H9 (cell line): ENCODE measurements at regions not wholly inside any gene's neighbourhood (a gene's known extent, or its start where the extent isn't known, plus 50 kb on each side); places are given as distances from the start of the nearest gene placed in this dataset.

Source experiments
- DNase-seq: peaks from one replicate; pipeline ENCODE4 v3.0.0-alpha.2; 2017
- H2AFZ ChIP-seq: one replicate; pipeline ENCODE4 v1.6.1; 2013; ENCODE audit warnings: mild to moderate bottlenecking, low read length, control low read depth, moderate library complexity
- H2AK5ac ChIP-seq: 2 replicates; pipeline ENCODE4 v1.6.1; 2013; ENCODE audit warnings: low read length, control low read depth, mixed read lengths; ENCODE audit not compliant: insufficient read length
- H2BK120ac ChIP-seq: one replicate; pipeline ENCODE4 v1.6.1; 2013; ENCODE audit warnings: low read depth, mild to moderate bottlenecking, low read length, control low read depth, inconsistent platforms; ENCODE audit not compliant: poor library complexity, severe bottlenecking
- H2BK12ac ChIP-seq: 2 replicates; pipeline ENCODE4 v1.6.1; 2013; ENCODE audit warnings: low read length, control low read depth, mixed read lengths, low read depth; ENCODE audit not compliant: insufficient read length
- H2BK15ac ChIP-seq: 2 replicates; pipeline ENCODE4 v1.6.1; 2013; ENCODE audit warnings: low read depth, low read length, control low read depth
- H2BK20ac ChIP-seq: one replicate; pipeline ENCODE4 v1.6.1; 2013; ENCODE audit warnings: low read depth, mild to moderate bottlenecking, low read length, control low read depth, inconsistent platforms; ENCODE audit not compliant: poor library complexity, severe bottlenecking
- H2BK5ac ChIP-seq: 2 replicates; pipeline ENCODE4 v1.6.1; 2013; ENCODE audit warnings: low read length, control low read depth, mixed read lengths; ENCODE audit not compliant: insufficient read length
- H3K14ac ChIP-seq: 2 replicates; pipeline ENCODE4 v1.6.1; 2013; ENCODE audit warnings: low read length, control low read depth; ENCODE audit not compliant: insufficient read depth
- H3K18ac ChIP-seq: 2 replicates; pipeline ENCODE4 v1.6.1; 2013; ENCODE audit warnings: low read depth, mild to moderate bottlenecking, mixed read lengths, low read length, control low read depth; ENCODE audit not compliant: insufficient read length
- H3K23ac ChIP-seq: 2 replicates; pipeline ENCODE4 v1.6.1; 2013; ENCODE audit warnings: low read length, control low read depth, mixed read lengths, low read depth; ENCODE audit not compliant: insufficient read length
- H3K23me2 ChIP-seq: 2 replicates; pipeline ENCODE4 v1.6.1; 2013; ENCODE audit warnings: low read depth, mild to moderate bottlenecking, mixed read lengths, low read length, control low read depth; ENCODE audit not compliant: insufficient read length, poor library complexity, severe bottlenecking
- H3K27ac ChIP-seq: 2 replicates; pipeline ENCODE4 v1.5.1; 2013; ENCODE audit warnings: low read length, control low read depth, mixed read lengths, low read depth; ENCODE audit not compliant: insufficient read length
- H3K27me3 ChIP-seq: 2 replicates; pipeline ENCODE4 v1.6.1; 2013; ENCODE audit warnings: low read length, control low read depth, inconsistent platforms; ENCODE audit not compliant: insufficient read depth
- H3K4ac ChIP-seq: 2 replicates; pipeline ENCODE4 v1.6.1; 2013; ENCODE audit warnings: low read depth, mild to moderate bottlenecking, control low read depth, inconsistent platforms, low read length, moderate library complexity
- H3K4me1 ChIP-seq: 2 replicates; pipeline ENCODE4 v1.6.1; 2013; ENCODE audit warnings: low read length, control low read depth, inconsistent platforms; ENCODE audit not compliant: insufficient read depth
- H3K4me2 ChIP-seq: 2 replicates; pipeline ENCODE4 v1.6.1; 2013; ENCODE audit warnings: low read length, control low read depth, mixed read lengths; ENCODE audit not compliant: insufficient read length, insufficient read depth
- H3K56ac ChIP-seq: 2 replicates; pipeline ENCODE4 v1.6.1; 2013; ENCODE audit warnings: low read depth, mild to moderate bottlenecking, mixed read lengths, low read length, control low read depth; ENCODE audit not compliant: insufficient read length
- H3K79me1 ChIP-seq: 2 replicates; pipeline ENCODE4 v1.6.1; 2013; ENCODE audit warnings: low read depth, mild to moderate bottlenecking, moderate library complexity, low read length, control low read depth, inconsistent platforms; ENCODE audit not compliant: insufficient read depth, poor library complexity, severe bottlenecking
- H3K79me2 ChIP-seq: 2 replicates; pipeline ENCODE4 v1.6.1; 2013; ENCODE audit warnings: low read length, control low read depth, inconsistent platforms; ENCODE audit not compliant: insufficient read depth
- H3K9ac ChIP-seq: 2 replicates; pipeline ENCODE4 v1.6.1; 2013; ENCODE audit warnings: low read length, control low read depth, mixed read lengths; ENCODE audit not compliant: insufficient read length; ENCODE audit errors: extremely low read depth
- H3K9me3 ChIP-seq: one replicate; pipeline ENCODE4 v1.6.1; 2013; ENCODE audit warnings: low read depth, low read length, inconsistent platforms; ENCODE audit not compliant: control insufficient read depth
- H3T11ph ChIP-seq: one replicate; pipeline ENCODE4 v1.6.1; 2013; ENCODE audit warnings: mild to moderate bottlenecking, low read length, control low read depth, inconsistent platforms
- H4K20me1 ChIP-seq: one replicate; pipeline ENCODE4 v1.6.1; 2013; ENCODE audit not compliant: control insufficient read depth, insufficient read length, insufficient read depth
- H4K5ac ChIP-seq: 2 replicates; pipeline ENCODE4 v1.6.1; 2013; ENCODE audit warnings: low read depth, mild to moderate bottlenecking, mixed read lengths, low read length, control low read depth; ENCODE audit not compliant: insufficient read length
- H4K8ac ChIP-seq: replicated peaks from 2 replicates; pipeline ENCODE4 v1.6.1; 2013; ENCODE audit warnings: low read length, control low read depth, mixed read lengths, low read depth; ENCODE audit not compliant: insufficient read length
- H4K91ac ChIP-seq: 2 replicates; pipeline ENCODE4 v1.6.1; 2013; ENCODE audit warnings: low read depth, mild to moderate bottlenecking, moderate library complexity, mixed read lengths, low read length, control low read depth; ENCODE audit not compliant: insufficient read length
- H3K27ac Mint-ChIP-seq, 3 experiments: 2 replicates in 2 of 3; 3 replicates in 1 of 3; pipeline ENCODE4 v1.8.0; 2020 to 2021; ENCODE audit warnings: mixed read lengths in 3 of 3, mild to moderate bottlenecking in 1 of 3, moderate library complexity in 1 of 3
- H3K27me3 Mint-ChIP-seq: 2 replicates; pipeline ENCODE4 v1.8.0; 2021; ENCODE audit warnings: low read depth, mild to moderate bottlenecking, moderate library complexity, mixed read lengths
- H3K36me3 Mint-ChIP-seq, 3 experiments: 2 replicates in 2 of 3; 3 replicates in 1 of 3; pipeline ENCODE4 v1.8.0; 2020 to 2021; ENCODE audit warnings: low read depth in 3 of 3, mixed read lengths in 3 of 3; ENCODE audit not compliant: insufficient read depth in 1 of 3
- H3K4me1 Mint-ChIP-seq, 2 experiments: 2 replicates each; pipeline ENCODE4 v1.8.0; 2020; ENCODE audit warnings: mixed read lengths in 2 of 2
- H3K4me3 Mint-ChIP-seq, 2 experiments: 2 replicates in 1 of 2; 3 replicates in 1 of 2; pipeline ENCODE4 v1.8.0; 2020 to 2021; ENCODE audit warnings: mild to moderate bottlenecking in 2 of 2, mixed read lengths in 2 of 2, moderate library complexity in 1 of 2
- H3K9me3 Mint-ChIP-seq, 2 experiments: 2 replicates in 1 of 2; 3 replicates in 1 of 2; pipeline ENCODE4 v1.8.0; 2020; ENCODE audit warnings: mild to moderate bottlenecking in 2 of 2, mixed read lengths in 2 of 2, moderate library complexity in 1 of 2
- WGBS: extraction: QIAGEN DNeasy Blood & Tissue Kit; methylation state at CpG from one replicate; pipeline ENCODE4 v1.1.7; 2013; ENCODE audit warnings: missing lambda C conversion rate, low lambda C conversion rate, mixed read lengths; ENCODE audit not compliant: insufficient read length; ENCODE audit errors: extremely low coverage; 5-methylcytosine and 5-hydroxymethylcytosine counted together
- TF ChIP-seq, protein P1 (sequence below): fragments of 200-600 bp; sonication (generic); conservative IDR thresholded peaks from 3 replicates; pipeline ENCODE4 v1.8.0; 2021; ENCODE audit warnings: antibody characterized with exemption, mild to moderate bottlenecking

DNA sequence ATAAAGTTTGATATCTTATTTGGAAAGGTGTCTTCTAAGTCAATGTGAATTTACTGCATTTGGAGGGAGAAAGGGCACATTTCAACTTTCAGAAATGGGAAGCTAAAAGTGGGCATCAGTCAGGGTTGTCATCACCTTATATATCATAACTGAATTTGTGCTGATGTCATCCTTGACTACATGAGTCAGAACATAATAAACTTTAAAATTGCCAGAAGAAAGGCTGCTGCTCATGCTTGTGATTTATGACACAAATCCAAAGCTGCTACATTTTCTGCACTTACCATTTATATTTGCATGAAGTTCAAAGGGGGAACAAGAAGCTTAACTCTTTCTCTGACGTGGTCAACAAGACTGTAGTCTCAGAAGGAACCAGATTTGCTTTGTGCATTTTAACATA, 196.6 kb downstream of the UTP18 start:
- Histone ChIP-seq H3K27me3 (no peaks in the 10 kb centered on the region), H3K4me2 (no peak overlapping the region), H3K9ac (no peak overlapping the region), H2BK20ac (no peak overlapping the region), H4K5ac (no peak overlapping the region), H2BK12ac (no peak overlapping the region), H2AK5ac (no peak overlapping the region), H3K14ac (no peak overlapping the region), H3K9me3 (no peaks in the 10 kb centered on the region), H3T11ph (no peak overlapping the region), H4K20me1 (no peaks in the 10 kb centered on the region), H3K4me1 (no peaks in the 10 kb centered on the region), H3K18ac (no peak overlapping the region), H3K56ac (no peak overlapping the region), H3K79me1 (no peaks in the 10 kb centered on the region), H3K4ac (no peak overlapping the region), H3K79me2 (no peaks in the 10 kb centered on the region), H4K8ac (no peak overlapping the region), H3K23ac (no peak overlapping the region), H4K91ac (no peak overlapping the region), H3K27ac (no peak overlapping the region), H2BK5ac (no peak overlapping the region), H3K23me2 (no peaks in the 10 kb centered on the region), H2BK120ac (no peak overlapping the region), H2AFZ (no peak overlapping the region), H2BK15ac (no peak overlapping the region)
- Mint-ChIP-seq H3K4me1 (no peaks in the 10 kb centered on the region), H3K4me3 (no peak overlapping the region), H3K36me3 (no peaks in the 10 kb centered on the region; a peak in 1 of 7 replicates), H3K27ac (no peak overlapping the region), H3K27me3 (peaks cover 5% of the 10 kb centered on the region; the same call in 1 of the 2 replicates), H3K9me3 (0 out of 5 replicates have a peak, but pooled peaks cover 0 to 3% of the 10 kb centered on the region in 2 experiments)
- no peak for DNase-seq
- WGBS, result no CpG with 5 or more reads among the region's 1 CpG
- TF ChIP-seq, protein P1, sequence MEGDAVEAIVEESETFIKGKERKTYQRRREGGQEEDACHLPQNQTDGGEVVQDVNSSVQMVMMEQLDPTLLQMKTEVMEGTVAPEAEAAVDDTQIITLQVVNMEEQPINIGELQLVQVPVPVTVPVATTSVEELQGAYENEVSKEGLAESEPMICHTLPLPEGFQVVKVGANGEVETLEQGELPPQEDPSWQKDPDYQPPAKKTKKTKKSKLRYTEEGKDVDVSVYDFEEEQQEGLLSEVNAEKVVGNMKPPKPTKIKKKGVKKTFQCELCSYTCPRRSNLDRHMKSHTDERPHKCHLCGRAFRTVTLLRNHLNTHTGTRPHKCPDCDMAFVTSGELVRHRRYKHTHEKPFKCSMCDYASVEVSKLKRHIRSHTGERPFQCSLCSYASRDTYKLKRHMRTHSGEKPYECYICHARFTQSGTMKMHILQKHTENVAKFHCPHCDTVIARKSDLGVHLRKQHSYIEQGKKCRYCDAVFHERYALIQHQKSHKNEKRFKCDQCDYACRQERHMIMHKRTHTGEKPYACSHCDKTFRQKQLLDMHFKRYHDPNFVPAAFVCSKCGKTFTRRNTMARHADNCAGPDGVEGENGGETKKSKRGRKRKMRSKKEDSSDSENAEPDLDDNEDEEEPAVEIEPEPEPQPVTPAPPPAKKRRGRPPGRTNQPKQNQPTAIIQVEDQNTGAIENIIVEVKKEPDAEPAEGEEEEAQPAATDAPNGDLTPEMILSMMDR, result no peak
